Right atrium auricular region (tissue), 2 donors: ENCODE measurements at regions not wholly inside any gene's neighbourhood (a gene's known extent, or its start where the extent isn't known, plus 50 kb on each side); places are given as distances from the start of the nearest gene placed in this dataset.

Source experiments
- DNase-seq: peaks from one replicate; pipeline ENCODE4 v3.0.0-alpha.2; 2019; ENCODE audit warnings: low spot score
- H3K27ac ChIP-seq, 2 donors: fragments of 200-600 bp; sonication (generic); 1 replicate in 1 of 2; 2 replicates in 1 of 2; pipeline ENCODE4 v1.5.1; 2016 to 2019
- H3K27me3 ChIP-seq, 2 donors: fragments of 200-600 bp; sonication (generic); one replicate each; pipeline versions ENCODE4 v1.5.1 to v1.6.0; 2017 to 2019
- H3K36me3 ChIP-seq: fragments of 200-600 bp; sonication (generic); one replicate; pipeline ENCODE4 v1.5.1; 2016
- H3K4me1 ChIP-seq, 2 donors: fragments of 200-600 bp; sonication (generic); one replicate each; pipeline versions ENCODE4 v1.5.1 to v1.6.0; 2017 to 2019
- H3K4me3 ChIP-seq, 2 donors: fragments of 200-600 bp; sonication (generic); 1 replicate in 1 of 2; 2 replicates in 1 of 2; pipeline ENCODE4 v1.5.1; 2017 to 2019; ENCODE audit warnings: mild to moderate bottlenecking in 1 of 2, moderate library complexity in 1 of 2
- H3K9me3 ChIP-seq, 2 donors: fragments of 200-600 bp; sonication (generic); one replicate each; pipeline ENCODE4 v1.5.1; 2019
- CTCF ChIP-seq, 2 donors: fragments of 200-600 bp; sonication (generic); IDR thresholded peaks; one replicate each; pipeline ENCODE4 v1.5.1; 2019; ENCODE audit warnings: antibody characterized with exemption in 2 of 2

- TF ChIP-seq CTCF (IDR thresholded peaks at IDR 0.05): no peak
- Histone ChIP-seq H3K4me1 (no peaks in the 10 kb centered on the region), H3K27ac (no peak overlapping the region), H3K36me3 (no peaks in the 10 kb centered on the region), H3K9me3 (no peaks in the 10 kb centered on the region), H3K4me3 (no peak overlapping the region), H3K27me3 (no peaks in the 10 kb centered on the region)
- no peak for DNase-seq
Measured at GRCh38 chr7:94054130-94054529, 50.0 kb upstream of the BET1 start.

- H3K27ac ChIP-seq: no peak overlapping the region
Measured at GRCh38 chr7:94055963-94056362, 51.8 kb upstream of the BET1 start.

GRCh38 chr7:94056796-94057207 is 52.6 kb upstream of the BET1 start:
- H3K4me1 ChIP-seq: no peaks in the 10 kb centered on the region
- TF ChIP-seq CTCF (IDR thresholded peaks at IDR 0.05): no peak
- H3K36me3 ChIP-seq: no peaks in the 10 kb centered on the region

More at GRCh38 chr7:94055963-94056362, 51.8 kb upstream of the BET1 start:
- TF ChIP-seq CTCF (IDR thresholded peaks at IDR 0.05): no peak
- no peaks in the 10 kb centered on the region for H3K27me3 ChIP-seq
- H3K36me3 ChIP-seq: no peaks in the 10 kb centered on the region
- DNase-seq: no peak
- no peaks in the 10 kb centered on the region for H3K9me3 ChIP-seq
- H3K4me3 ChIP-seq: no peak overlapping the region
- H3K4me1 ChIP-seq: no peaks in the 10 kb centered on the region

DNA sequence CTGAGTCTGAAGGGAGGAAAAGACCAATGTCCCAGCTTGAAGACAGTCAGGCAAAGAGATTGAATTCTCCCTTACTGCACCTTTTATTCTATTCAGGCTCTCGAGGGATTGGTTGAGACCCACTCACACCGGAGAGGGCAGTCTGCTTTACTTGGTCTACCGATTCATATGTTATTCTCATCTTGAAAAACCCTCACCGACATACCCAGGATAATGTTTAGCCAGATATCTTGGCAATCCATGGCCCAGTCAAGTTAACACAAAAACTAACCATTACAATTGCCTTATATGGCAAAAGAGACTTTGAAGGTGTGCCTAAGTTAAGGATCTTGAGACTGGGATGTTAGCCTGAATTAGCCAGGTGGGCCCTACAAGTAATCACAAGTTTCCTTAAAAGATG is 53.8 kb upstream of the BET1 start:
- H3K27ac ChIP-seq: no peak overlapping the region
- no peaks in the 10 kb centered on the region for H3K9me3 ChIP-seq
- H3K4me3 ChIP-seq: no peak overlapping the region
- no peaks in the 10 kb centered on the region for H3K4me1 ChIP-seq
- H3K27me3 ChIP-seq: no peaks in the 10 kb centered on the region
- no peak for DNase-seq
- H3K36me3 ChIP-seq: no peaks in the 10 kb centered on the region
- no peak for TF ChIP-seq CTCF (IDR thresholded peaks at IDR 0.05)

More at GRCh38 chr7:94056796-94057207, 52.6 kb upstream of the BET1 start:
- Histone ChIP-seq H3K4me3 (no peak overlapping the region), H3K9me3 (no peaks in the 10 kb centered on the region), H3K27ac (no peak overlapping the region), H3K27me3 (no peaks in the 10 kb centered on the region)
- no peak for DNase-seq

- H3K27me3 ChIP-seq: no peaks in the 10 kb centered on the region
- H3K36me3 ChIP-seq: no peaks in the 10 kb centered on the region
- no peaks in the 10 kb centered on the region for H3K9me3 ChIP-seq
- no peaks in the 10 kb centered on the region for H3K4me1 ChIP-seq
- H3K27ac ChIP-seq: no peak overlapping the region
- no peak for TF ChIP-seq CTCF (IDR thresholded peaks at IDR 0.05)
- no peak overlapping the region for H3K4me3 ChIP-seq
- DNase-seq: no peak
Measured at GRCh38 chr7:94059746-94060145, 55.6 kb upstream of the BET1 start.

DNA sequence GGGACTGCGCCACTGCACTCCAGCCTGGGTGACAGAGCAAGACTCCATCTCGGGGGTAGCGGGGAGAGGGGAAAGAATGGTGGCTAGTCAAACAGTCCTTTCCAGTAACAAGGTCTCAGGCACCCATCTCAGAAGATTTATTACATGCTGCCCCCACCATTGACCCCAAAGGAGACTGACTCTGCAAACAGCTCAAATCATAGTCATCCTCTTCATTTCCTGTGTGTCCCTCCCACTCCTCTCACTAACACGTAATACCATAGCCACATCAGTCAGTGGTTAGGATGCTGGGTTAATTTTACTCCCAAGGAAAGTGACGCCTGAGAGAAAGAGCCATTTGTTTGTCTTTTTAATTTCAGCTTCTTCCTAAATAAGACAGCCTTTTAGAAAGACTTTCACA is 56.6 kb upstream of the BET1 start:
- DNase-seq: no peak
- H3K9me3 ChIP-seq: no peaks in the 10 kb centered on the region
- no peaks in the 10 kb centered on the region for H3K36me3 ChIP-seq
- no peaks in the 10 kb centered on the region for H3K27me3 ChIP-seq
- no peak overlapping the region for H3K27ac ChIP-seq
- no peak for TF ChIP-seq CTCF (IDR thresholded peaks at IDR 0.05)
- H3K4me3 ChIP-seq: no peak overlapping the region
- H3K4me1 ChIP-seq: no peaks in the 10 kb centered on the region
